Spleen (tissue), 7 donors: ENCODE measurements at regions not wholly inside any gene's neighbourhood (a gene's known extent, or its start where the extent isn't known, plus 50 kb on each side); places are given as distances from the start of the nearest gene placed in this dataset.

Experiments
- CTCF ChIP-seq, 11 experiments: fragments of 200-600 bp in 7 of 11; fragments of 450-650 bp in 4 of 11; sonication (generic) in 4 of 11; IDR thresholded peaks in 8 of 11; conservative IDR thresholded peaks in 3 of 11; 1 replicate in 7 of 11; 2 replicates in 4 of 11; pipeline versions ENCODE4 v1.4.0 to v1.8.0; 2016 to 2021; ENCODE audit warnings: antibody characterized with exemption in 11 of 11, inconsistent platforms in 4 of 11, mild to moderate bottlenecking in 1 of 11
- POLR2A ChIP-seq, 3 donors: fragments of 450-650 bp; IDR thresholded peaks; one replicate each; pipeline ENCODE4 v1.5.1; 2017; ENCODE audit warnings: antibody characterized with exemption in 3 of 3, mild to moderate bottlenecking in 1 of 3
- donor health status: DM: no; HTN: no; CAD: no; lungs with moderate emphysema.
- donor health status: DM: no; HTN: no; CAD: no.
- donor health status: DM: no; HTN: no; CAD: no.

GRCh38 chr4:65202853-65203236 is 467.4 kb downstream of the EPHA5 start:
- TF ChIP-seq CTCF (IDR thresholded peaks at IDR 0.05 in 8 of 11, conservative IDR thresholded peaks at IDR 0.05 in 3 of 11) = no peak
- TF ChIP-seq POLR2A (IDR thresholded peaks at IDR 0.05) = no peak
